DOHH2 (cell line): ENCODE measurements at regions not wholly inside any gene's neighbourhood (a gene's known extent, or its start where the extent isn't known, plus 50 kb on each side); places are given as distances from the start of the nearest gene placed in this dataset.

ENCODE experiments used
- CTCF ChIP-seq: fragments of 200-600 bp; sonication (generic); IDR thresholded peaks from one replicate; pipeline ENCODE4 v1.5.1; 2014; ENCODE audit warnings: antibody characterized with exemption, mild to moderate bottlenecking, low read depth, low read length; ENCODE audit not compliant: poor library complexity, severe bottlenecking
- EZH2phosphoT487 ChIP-seq: fragments of 200-600 bp; sonication (generic); IDR thresholded peaks from 2 replicates; pipeline ENCODE4 v1.6.1; 2017; ENCODE audit warnings: borderline replicate concordance, mild to moderate bottlenecking, antibody characterized with exemption, low read length, moderate library complexity, mixed read lengths

DNA sequence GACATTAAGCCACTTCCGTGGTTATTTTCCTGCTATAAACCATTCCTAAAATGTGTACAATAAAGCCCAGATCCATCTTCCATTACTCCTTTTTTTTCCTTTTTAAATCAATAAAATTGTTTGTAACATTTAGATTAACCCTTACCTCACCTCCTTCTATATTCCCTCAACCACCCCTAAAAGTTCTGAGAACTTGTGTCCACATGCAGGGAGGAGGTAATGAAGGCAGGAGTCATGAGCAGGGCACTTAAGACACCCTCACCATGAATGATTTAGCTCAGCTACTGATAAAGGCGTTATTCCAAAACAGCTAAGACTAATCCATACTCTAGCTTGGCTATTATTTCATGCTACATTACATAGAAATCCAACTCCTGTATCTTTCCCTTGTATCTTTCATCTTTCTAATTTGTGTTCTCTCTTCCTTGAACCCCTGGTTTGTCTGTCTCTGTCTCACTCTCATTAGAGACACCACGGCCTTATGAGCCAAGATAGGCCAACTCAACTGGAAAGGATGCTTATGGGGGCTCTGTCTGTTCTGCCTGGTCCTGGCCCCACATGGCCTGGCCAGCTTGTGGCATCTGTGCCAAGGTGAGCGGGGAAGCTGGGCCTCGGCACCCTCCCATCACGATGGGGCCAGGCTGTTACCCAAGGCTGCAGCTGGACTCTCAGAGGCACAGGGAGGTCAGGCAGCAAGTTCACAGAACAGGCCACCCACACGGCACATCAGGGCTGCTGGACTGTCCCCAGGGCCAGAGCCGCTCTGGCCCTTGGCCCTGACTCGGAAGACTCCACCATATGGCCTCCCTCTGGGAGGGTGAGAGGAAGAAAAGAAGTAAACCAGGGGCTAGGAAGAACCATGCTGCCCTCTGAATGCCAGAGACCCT, 294.4 kb downstream of the SOX9 start:
- TF ChIP-seq CTCF (no peak), EZH2phosphoT487 (no peak)
